ENCODE measurements at regions not wholly inside any gene's neighbourhood (a gene's known extent, or its start where the extent isn't known, plus 50 kb on each side); places are given as distances from the start of the nearest gene placed in this dataset.

DNA sequence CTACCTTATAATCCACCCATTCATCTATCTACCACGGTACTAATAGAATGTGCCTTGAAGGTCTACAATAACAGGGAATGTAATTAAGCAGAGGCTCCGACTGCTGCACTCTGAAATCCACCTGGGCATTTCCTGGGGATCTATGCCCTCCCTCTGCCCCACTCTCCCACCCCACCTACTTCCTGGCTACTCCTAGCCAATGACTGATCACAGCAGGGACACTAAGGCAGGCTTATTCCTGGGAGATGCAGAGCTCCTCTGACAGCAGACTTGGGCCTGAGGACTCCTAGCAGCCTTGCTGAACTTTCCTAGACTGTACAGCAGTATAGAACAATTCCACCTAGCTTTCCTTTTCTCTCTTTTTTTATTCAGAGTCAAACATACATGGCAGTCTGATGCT, 91.1 kb upstream of the DHRS4 start:
- ChIA-PET CTCF (interaction anchor here (1.2 kb wide), 1 partner anchor 14 kb away, joined by 4 read pairs; no protein-coding TSS in a partner anchor), POLR2A (no interaction called here)
- TF ChIP-seq, protein P1, sequence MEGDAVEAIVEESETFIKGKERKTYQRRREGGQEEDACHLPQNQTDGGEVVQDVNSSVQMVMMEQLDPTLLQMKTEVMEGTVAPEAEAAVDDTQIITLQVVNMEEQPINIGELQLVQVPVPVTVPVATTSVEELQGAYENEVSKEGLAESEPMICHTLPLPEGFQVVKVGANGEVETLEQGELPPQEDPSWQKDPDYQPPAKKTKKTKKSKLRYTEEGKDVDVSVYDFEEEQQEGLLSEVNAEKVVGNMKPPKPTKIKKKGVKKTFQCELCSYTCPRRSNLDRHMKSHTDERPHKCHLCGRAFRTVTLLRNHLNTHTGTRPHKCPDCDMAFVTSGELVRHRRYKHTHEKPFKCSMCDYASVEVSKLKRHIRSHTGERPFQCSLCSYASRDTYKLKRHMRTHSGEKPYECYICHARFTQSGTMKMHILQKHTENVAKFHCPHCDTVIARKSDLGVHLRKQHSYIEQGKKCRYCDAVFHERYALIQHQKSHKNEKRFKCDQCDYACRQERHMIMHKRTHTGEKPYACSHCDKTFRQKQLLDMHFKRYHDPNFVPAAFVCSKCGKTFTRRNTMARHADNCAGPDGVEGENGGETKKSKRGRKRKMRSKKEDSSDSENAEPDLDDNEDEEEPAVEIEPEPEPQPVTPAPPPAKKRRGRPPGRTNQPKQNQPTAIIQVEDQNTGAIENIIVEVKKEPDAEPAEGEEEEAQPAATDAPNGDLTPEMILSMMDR (IDR thresholded peaks at IDR 0.05; ENCODE audit: control extremely low read depth, extremely low read depth, low read depth, missing control alignments): no peak
- DNase-seq (ENCODE audit: extremely low spot score): no peak

DNA sequence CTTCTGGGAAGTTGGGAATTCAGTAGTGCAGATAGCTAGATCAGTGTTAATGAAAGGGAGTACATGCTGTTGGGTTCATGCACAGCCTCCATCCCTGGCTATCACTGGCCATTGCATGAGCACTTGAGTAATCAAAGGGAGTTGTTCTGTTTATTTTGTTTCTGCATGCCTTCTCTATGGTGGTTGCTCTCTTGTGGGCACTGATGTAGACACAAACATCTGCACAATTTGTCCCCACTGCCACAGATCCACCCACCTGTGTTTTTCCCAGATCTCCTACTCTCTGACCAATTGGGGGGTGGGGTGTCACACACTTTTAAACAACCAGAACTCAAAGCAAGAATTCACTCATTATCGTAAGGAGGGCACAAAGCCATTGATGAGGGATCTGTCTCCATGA, 89.7 kb upstream of the DHRS4 start:
- ChIA-PET POLR2A (no interaction called here), CTCF (no interaction called here)
- DNase-seq (ENCODE audit: extremely low spot score): no peak
- TF ChIP-seq, protein P1 (IDR thresholded peaks at IDR 0.05; ENCODE audit: control extremely low read depth, extremely low read depth, low read depth, missing control alignments): no peak

DNA sequence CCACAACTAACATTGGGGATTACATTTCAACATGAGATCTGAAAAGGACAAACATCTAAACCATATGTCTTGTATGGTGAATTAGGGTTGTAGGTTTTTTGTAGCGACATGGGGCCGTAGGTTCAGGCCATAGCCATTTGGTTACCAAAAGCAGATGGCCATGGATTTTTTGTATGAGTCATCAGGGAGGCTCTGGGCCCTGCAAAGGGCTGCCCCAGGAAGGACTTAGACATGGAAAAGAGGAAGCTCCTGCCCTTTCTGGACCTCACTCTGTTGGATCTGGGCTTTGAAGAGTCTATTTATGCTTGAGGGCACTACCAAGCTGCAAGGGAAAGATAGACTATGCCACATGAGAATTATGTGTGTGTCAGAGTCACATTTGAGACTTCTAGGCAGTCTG, 89.3 kb upstream of the DHRS4 start:
- TF ChIP-seq, protein P1 (IDR thresholded peaks at IDR 0.05; ENCODE audit: control extremely low read depth, extremely low read depth, low read depth, missing control alignments): no peak
- CTCF ChIA-PET: no interaction called here
- POLR2A ChIA-PET: no interaction called here
- no peak for DNase-seq (ENCODE audit: extremely low spot score)

DNA sequence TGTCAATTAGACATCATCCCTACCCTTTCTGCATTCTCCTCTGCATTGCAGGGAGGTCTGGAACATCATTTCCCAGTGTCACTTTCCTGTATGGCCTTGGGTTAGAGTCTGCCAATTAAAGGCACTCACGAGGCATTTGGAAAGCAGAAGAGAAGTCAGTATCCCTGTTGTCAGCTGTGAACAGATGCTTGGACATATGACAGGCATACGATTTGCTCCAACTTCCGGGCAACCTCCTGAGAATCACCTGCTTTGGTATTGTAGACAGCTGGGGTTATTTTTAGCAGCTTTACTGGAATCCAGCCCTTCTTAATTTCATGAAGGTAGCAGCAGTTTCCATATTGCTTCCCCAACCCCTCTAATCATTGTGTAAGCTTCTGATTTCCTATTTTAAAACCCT, 88.7 kb upstream of the DHRS4 start:
- CTCF ChIA-PET: interaction anchor here (1.0 kb wide), 1 partner anchor 23 kb away, joined by 3 read pairs; no protein-coding TSS in a partner anchor
- POLR2A ChIA-PET: no interaction called here
- TF ChIP-seq, protein P1 (IDR thresholded peaks at IDR 0.05; ENCODE audit: control extremely low read depth, extremely low read depth, low read depth, missing control alignments): no peak
- DNase-seq (ENCODE audit: extremely low spot score): no peak

DNA sequence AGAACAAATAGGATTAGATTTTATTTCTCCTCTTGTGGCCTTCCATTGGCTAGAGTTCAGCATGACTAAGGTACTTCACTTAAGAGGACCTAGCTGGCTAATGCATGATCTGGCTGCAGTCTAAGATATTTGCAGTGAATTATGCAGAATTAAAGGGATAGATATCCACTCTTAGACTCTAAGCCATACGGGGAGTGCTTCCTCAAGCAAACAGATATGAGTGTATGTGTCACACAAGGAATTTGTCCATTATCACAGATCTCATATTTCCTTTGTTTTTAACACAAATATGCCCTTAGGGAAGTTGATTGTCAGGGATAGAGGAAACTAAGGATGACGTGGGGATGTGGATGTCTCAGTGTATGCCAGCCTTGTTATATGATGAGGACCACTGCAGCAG, 88.1 kb upstream of the DHRS4 start:
- TF ChIP-seq, protein P1 (IDR thresholded peaks at IDR 0.05; ENCODE audit: control extremely low read depth, extremely low read depth, low read depth, missing control alignments): no peak
- ChIA-PET POLR2A (no interaction called here), CTCF (interaction anchor here (0.9 to 1.0 kb wide), 2 partner anchors 21 to 24 kb away, joined by 3 read pairs; no protein-coding TSS in a partner anchor)
- DNase-seq (ENCODE audit: extremely low spot score): no peak

DNA sequence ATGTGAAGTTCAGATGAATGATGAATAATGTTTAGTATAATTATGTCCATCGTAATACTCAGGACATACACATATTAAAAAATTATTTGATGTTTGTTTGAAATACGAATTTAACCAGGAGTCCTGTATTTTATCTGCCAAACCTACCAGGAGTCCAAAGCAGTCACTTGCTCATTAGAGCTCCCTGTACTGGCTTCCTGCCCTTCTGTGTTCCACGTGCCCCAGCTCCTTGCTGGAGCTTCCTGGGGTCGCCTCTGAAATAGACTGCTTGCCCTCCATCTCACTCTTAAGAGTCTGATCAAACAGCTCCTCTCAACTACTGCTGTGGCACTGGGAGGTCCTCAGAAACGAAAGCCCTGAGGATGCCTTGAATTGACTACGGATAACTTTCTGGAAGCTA, 87.3 kb upstream of the DHRS4 start:
- POLR2A ChIA-PET: no interaction called here
- DNase-seq (ENCODE audit: extremely low spot score): no peak
- CTCF ChIA-PET: interaction anchor here (0.9 to 1.2 kb wide), 6 partner anchors 10 to 234 kb away, joined by 3 to 4 read pairs (median 3); no protein-coding TSS in a partner anchor
- TF ChIP-seq, protein P1 (IDR thresholded peaks at IDR 0.05; ENCODE audit: control extremely low read depth, extremely low read depth, low read depth, missing control alignments): no peak

Measured in GM10248 (cell line).